SK-N-SH (cell line): ENCODE measurements at regions not wholly inside any gene's neighbourhood (a gene's known extent, or its start where the extent isn't known, plus 50 kb on each side); places are given as distances from the start of the nearest gene placed in this dataset.

Experiments
- CTCF ChIA-PET: fragments of 300-600, 350-600 bp; formaldehyde crosslinking; extraction: SDS; loops from one replicate; lab custom pipeline; 2021; lab: Yijun Ruan, JAX
- POLR2A ChIA-PET: fragments of 350-600 bp; sonication (Branson Sonifier 250); formaldehyde crosslinking; extraction: SDS; loops from one replicate; lab custom pipeline; 2020; ENCODE audit warnings: antibody characterized with exemption, inconsistent platforms; lab: Yijun Ruan, JAX
- DNase-seq: peaks from one replicate; pipeline ENCODE4 v3.0.0; 2012
- H2AFZ ChIP-seq: fragments of 200-600 bp; sonication (generic); 2 replicates; pipeline ENCODE4 v1.8.1; 2016; ENCODE audit warnings: antibody characterized with exemption, mild to moderate bottlenecking, low read depth
- H3F3A ChIP-seq: fragments of 200-600 bp; sonication (generic); replicated peaks from 2 replicates; pipeline ENCODE3; 2016; ENCODE audit warnings: antibody characterized with exemption, mild to moderate bottlenecking; ENCODE audit not compliant: insufficient read depth
- H3K27ac ChIP-seq, 2 experiments: fragments of 200-500 bp in 1 of 2; fragments of 200-600 bp in 1 of 2; sonication (Bioruptor generic) in 1 of 2; sonication (generic), shearing (Covaris generic) in 1 of 2; 2 replicates each; pipeline versions ENCODE4 v1.5.1 to v1.6.1; 2014 to 2016; ENCODE audit warnings: low read depth in 2 of 2, inconsistent platforms in 1 of 2, low read length in 1 of 2, mild to moderate bottlenecking in 1 of 2, mixed read lengths in 1 of 2
- H3K27me3 ChIP-seq: fragments of 200-600 bp; sonication (generic), shearing (Covaris generic); 2 replicates; pipeline ENCODE4 v1.6.1; 2016; ENCODE audit warnings: mixed run types; ENCODE audit not compliant: insufficient read depth
- H3K36me3 ChIP-seq, 2 experiments: fragments of 200-500 bp in 1 of 2; fragments of 200-600 bp in 1 of 2; sonication (Bioruptor generic) in 1 of 2; sonication (generic) in 1 of 2; replicated peaks in 1 of 2; 2 replicates each; pipeline versions ENCODE3 to v1.5.1; 2014 to 2016; ENCODE audit warnings: low read length in 1 of 2, mild to moderate bottlenecking in 1 of 2; ENCODE audit not compliant: insufficient read depth in 2 of 2, control insufficient read depth in 1 of 2
- H3K4me1 ChIP-seq, 2 experiments: fragments of 200-500 bp in 1 of 2; fragments of 200-600 bp in 1 of 2; sonication (Bioruptor generic) in 1 of 2; sonication (generic), shearing (Covaris generic) in 1 of 2; 2 replicates each; pipeline versions ENCODE4 v1.5.1 to v1.6.1; 2014 to 2016; ENCODE audit warnings: low read depth in 1 of 2, low read length in 1 of 2, mixed run types in 1 of 2; ENCODE audit not compliant: insufficient read depth in 2 of 2, control insufficient read depth in 1 of 2
- H3K4me2 ChIP-seq: fragments of 200-600 bp; sonication (generic), shearing (Covaris generic); 2 replicates; pipeline ENCODE4 v1.6.1; 2017; ENCODE audit warnings: mixed run types
- H3K4me3 ChIP-seq, 2 experiments: fragments of 200-500 bp in 1 of 2; fragments of 200-600 bp in 1 of 2; sonication (Bioruptor generic) in 1 of 2; sonication (generic), shearing (Covaris generic) in 1 of 2; 2 replicates each; pipeline versions ENCODE4 v1.5.1 to v1.8.1; 2014 to 2016; ENCODE audit warnings: low read depth in 2 of 2, inconsistent platforms in 1 of 2, low read length in 1 of 2, mild to moderate bottlenecking in 1 of 2, mixed read lengths in 1 of 2, moderate library complexity in 1 of 2
- H3K79me2 ChIP-seq: fragments of 200-600 bp; sonication (generic); 2 replicates; pipeline ENCODE4 v1.8.1; 2017; ENCODE audit warnings: mild to moderate bottlenecking; ENCODE audit not compliant: insufficient read depth
- H3K9ac ChIP-seq: fragments of 200-600 bp; sonication (generic); 2 replicates; pipeline ENCODE4 v1.6.1; 2017; ENCODE audit warnings: mixed run types
- H3K9me2 ChIP-seq: fragments of 200-600 bp; sonication (generic); 2 replicates; pipeline ENCODE4 v1.6.1; 2017; ENCODE audit warnings: mixed run types
- H3K9me3 ChIP-seq: fragments of 200-600 bp; sonication (generic); 2 replicates; pipeline ENCODE4 v1.6.1; 2017; ENCODE audit warnings: mixed run types, mild to moderate bottlenecking, moderate library complexity
- H4K20me1 ChIP-seq: fragments of 200-600 bp; sonication (generic); 2 replicates; pipeline ENCODE4 v1.6.1; 2017; ENCODE audit warnings: mild to moderate bottlenecking, mixed run types; ENCODE audit not compliant: insufficient read depth
- EZH2phosphoT487 ChIP-seq: fragments of 200-600 bp; sonication (generic); IDR thresholded peaks from 2 replicates; pipeline ENCODE4 v1.6.1; 2017; ENCODE audit warnings: low read depth, mixed run types, mild to moderate bottlenecking, antibody characterized with exemption, moderate library complexity, borderline replicate concordance
- FOXJ3 ChIP-seq: sonication (generic); formaldehyde crosslinking; IDR thresholded peaks from 2 replicates; pipeline ENCODE4 v1.5.1; 2020; ENCODE audit warnings: mild to moderate bottlenecking, missing genetic modification reagents
- GATA2 ChIP-seq: sonication (generic); formaldehyde crosslinking; IDR thresholded peaks from 2 replicates; pipeline ENCODE4 v1.5.0; 2020; ENCODE audit warnings: mild to moderate bottlenecking, missing genetic modification reagents
- JUND ChIP-seq: IDR thresholded peaks from 2 replicates; pipeline ENCODE4 v1.4.0; 2012
- MAX ChIP-seq: IDR thresholded peaks from 2 replicates; pipeline ENCODE4 v1.4.0; 2012; ENCODE audit warnings: low read depth
- MEF2A ChIP-seq: IDR thresholded peaks from 2 replicates; pipeline ENCODE4 v1.4.0; 2012; ENCODE audit warnings: low read depth, borderline replicate concordance
- MXI1 ChIP-seq: IDR thresholded peaks from 2 replicates; pipeline ENCODE4 v1.6.1; 2012; ENCODE audit warnings: mild to moderate bottlenecking, low read depth, low read length, improper control_type of control experiment
- NFIC ChIP-seq: IDR thresholded peaks from 2 replicates; pipeline ENCODE4 v1.4.0; 2012; ENCODE audit warnings: borderline replicate concordance
- POLR2AphosphoS5 ChIP-seq: IDR thresholded peaks from 2 replicates; pipeline ENCODE4 v1.6.1; 2012; ENCODE audit warnings: low read depth, low read length
- RAD21 ChIP-seq: IDR thresholded peaks from 2 replicates; pipeline ENCODE4 v1.6.1; 2012; ENCODE audit warnings: mild to moderate bottlenecking, low read length
- REST ChIP-seq: IDR thresholded peaks from 2 replicates; pipeline ENCODE4 v1.6.1; 2012; ENCODE audit warnings: mild to moderate bottlenecking, low read depth, low read length, moderate library complexity
- RFX5 ChIP-seq: IDR thresholded peaks from 2 replicates; pipeline ENCODE4 v1.6.1; 2012; ENCODE audit warnings: mild to moderate bottlenecking, improper control_type of control experiment, low read length
- SIN3A ChIP-seq: IDR thresholded peaks from 2 replicates; pipeline ENCODE4 v1.6.1; 2012; ENCODE audit warnings: low read depth, mild to moderate bottlenecking, low read length, moderate library complexity, borderline replicate concordance
- TCF12 ChIP-seq: IDR thresholded peaks from 2 replicates; pipeline ENCODE4 v1.4.0; 2012
- TEAD4 ChIP-seq: IDR thresholded peaks from 2 replicates; pipeline ENCODE4 v1.4.0; 2012; ENCODE audit warnings: mild to moderate bottlenecking, borderline replicate concordance; ENCODE audit not compliant: insufficient read depth
- USF2 ChIP-seq: fragments of 150-350 bp; IDR thresholded peaks from 2 replicates; pipeline ENCODE4 v1.6.1; 2017; ENCODE audit warnings: antibody characterized with exemption, low read length, low read depth, borderline replicate concordance
- YY1 ChIP-seq: IDR thresholded peaks from 2 replicates; pipeline ENCODE4 v1.4.0; 2012; ENCODE audit warnings: low read depth, mild to moderate bottlenecking
- WGBS: methylation state at CpG from one replicate; pipeline ENCODE4 v1.1.6; 2017; ENCODE audit warnings: low lambda C conversion rate; 5-methylcytosine and 5-hydroxymethylcytosine counted together

- Histone ChIP-seq H3K9ac (no peak overlapping the region), H3K27ac (no peak overlapping the region), H3K36me3 (no peaks in the 10 kb centered on the region), H3F3A (no peaks in the 10 kb centered on the region), H3K79me2 (no peaks in the 10 kb centered on the region), H3K4me3 (no peak overlapping the region), H3K9me2 (no peaks in the 10 kb centered on the region), H2AFZ (no peak overlapping the region), H4K20me1 (no peaks in the 10 kb centered on the region), H3K4me1 (no peaks in the 10 kb centered on the region), H3K27me3 (no peaks in the 10 kb centered on the region), H3K9me3 (no peaks in the 10 kb centered on the region), H3K4me2 (no peak overlapping the region)
- no peak for TF ChIP-seq MEF2A
- ChIA-PET POLR2A (no interaction called here), CTCF (interaction anchor here (1.1 kb wide), 1 partner anchor 9 kb away, joined by 3 read pairs; no protein-coding TSS in a partner anchor)
- no peak for DNase-seq
- 89% methylated on average over 2 of the region's 2 CpGs for WGBS
Measured at GRCh38 chr13:66225072-66225471, 1005.1 kb downstream of the PCDH9 start.

- no peak for DNase-seq
- WGBS, result 50% methylated on average over 2 of the region's 2 CpGs
- no peaks in the 10 kb centered on the region for H3K9me2 ChIP-seq
Measured at GRCh38 chr13:66224663-66225062, 1005.5 kb downstream of the PCDH9 start.

More at GRCh38 chr13:66224663-66225062, 1005.5 kb downstream of the PCDH9 start:
- Histone ChIP-seq H3K27me3 (no peaks in the 10 kb centered on the region), H3K79me2 (no peaks in the 10 kb centered on the region), H3K4me3 (no peak overlapping the region), H3F3A (no peaks in the 10 kb centered on the region), H3K4me2 (no peak overlapping the region), H3K4me1 (no peaks in the 10 kb centered on the region), H4K20me1 (no peaks in the 10 kb centered on the region), H3K9me3 (no peaks in the 10 kb centered on the region), H3K9ac (no peak overlapping the region), H3K27ac (no peak overlapping the region), H2AFZ (no peak overlapping the region), H3K36me3 (no peaks in the 10 kb centered on the region)
- CTCF ChIA-PET, result interaction anchor here (1.1 kb wide), 1 partner anchor 8 kb away, joined by 3 read pairs; no protein-coding TSS in a partner anchor
- no peak for TF ChIP-seq MEF2A
- no peak for TF ChIP-seq RAD21
- no peak for TF ChIP-seq EZH2phosphoT487
- no peak for TF ChIP-seq REST
- TF ChIP-seq YY1, result no peak
- TF ChIP-seq MAX, result no peak
- TF ChIP-seq TCF12, result no peak
- TF ChIP-seq RFX5, result no peak
- TF ChIP-seq GATA2, result no peak
- no peak for TF ChIP-seq MXI1
- TF ChIP-seq TEAD4, result no peak
- no peak for TF ChIP-seq SIN3A
- no peak for TF ChIP-seq JUND
- TF ChIP-seq POLR2AphosphoS5, result no peak
- TF ChIP-seq USF2, result no peak
- TF ChIP-seq NFIC, result no peak
- TF ChIP-seq FOXJ3 (CRISPR knock-in tag), result no peak
- POLR2A ChIA-PET, result no interaction called here
